PC-9 (cell line): ENCODE measurements at regions not wholly inside any gene's neighbourhood (a gene's known extent, or its start where the extent isn't known, plus 50 kb on each side); places are given as distances from the start of the nearest gene placed in this dataset.

Experiments
- BruUV-seq: library from RNA; stranded (reverse); fragments of 400-500 nt; replicated peaks from 2 replicates; lab custom pipeline; 2021; lab: Mats Ljungman, UMichigan
- CTCF ChIA-PET: fragments of 300-600 bp; sonication (Branson Sonifier 250); formaldehyde crosslinking; loops from one replicate; lab custom pipeline; 2022; ENCODE audit warnings: antibody characterized with exemption; lab: Charles Lee
- POLR2A ChIA-PET: fragments of 300-600 bp; sonication (Branson Sonifier 250); formaldehyde crosslinking; loops from one replicate; lab custom pipeline; 2022; ENCODE audit warnings: antibody characterized with exemption; ENCODE audit not compliant: unreplicated experiment; lab: Charles Lee
- DNase-seq, 2 experiments: peaks; one replicate each; pipeline versions ENCODE4 v3.0.0 to v3.0.0-alpha.2; 2015 to 2022; ENCODE audit warnings: mixed read lengths in 1 of 2
- H2AFZ ChIP-seq: fragments of 200-600 bp; sonication (generic); 2 replicates; pipeline ENCODE4 v1.8.1; 2017; ENCODE audit warnings: antibody characterized with exemption
- H3F3A ChIP-seq: fragments of 200-600 bp; sonication (generic); 2 replicates; pipeline ENCODE4 v1.8.1; 2017; ENCODE audit warnings: antibody characterized with exemption, mild to moderate bottlenecking, low read depth; ENCODE audit not compliant: insufficient read depth
- H3K27ac ChIP-seq: fragments of 200-600 bp; sonication (generic); 2 replicates; pipeline ENCODE4 v1.6.1; 2016; ENCODE audit warnings: mixed run types
- H3K27me3 ChIP-seq: fragments of 200-600 bp; sonication (generic); 2 replicates; pipeline ENCODE4 v1.6.1; 2016; ENCODE audit warnings: low read depth, mixed run types; ENCODE audit not compliant: insufficient read depth
- H3K36me3 ChIP-seq: fragments of 200-600 bp; sonication (generic); 2 replicates; pipeline ENCODE4 v1.6.1; 2016; ENCODE audit warnings: low read depth, mixed run types
- H3K4me1 ChIP-seq: fragments of 200-600 bp; sonication (generic); replicated peaks from 2 replicates; pipeline ENCODE4 v1.6.1; 2016; ENCODE audit warnings: mixed run types; ENCODE audit not compliant: insufficient read depth
- H3K4me2 ChIP-seq: fragments of 200-600 bp; sonication (generic); 2 replicates; pipeline ENCODE4 v1.6.1; 2017; ENCODE audit warnings: mixed run types
- H3K4me3 ChIP-seq: fragments of 200-600 bp; sonication (generic); 2 replicates; pipeline ENCODE4 v1.6.1; 2016; ENCODE audit warnings: mixed run types
- H3K79me2 ChIP-seq: fragments of 200-600 bp; sonication (generic); 2 replicates; pipeline ENCODE4 v1.6.1; 2017; ENCODE audit warnings: low read depth, mixed run types
- H3K9me2 ChIP-seq: fragments of 200-600 bp; sonication (generic); 2 replicates; pipeline ENCODE4 v1.8.1; 2017; ENCODE audit warnings: mild to moderate bottlenecking; ENCODE audit not compliant: insufficient read depth
- H3K9me3 ChIP-seq: fragments of 200-600 bp; sonication (generic); 2 replicates; pipeline ENCODE4 v1.8.1; 2016; ENCODE audit warnings: low read depth; ENCODE audit not compliant: insufficient read depth
- H4K20me1 ChIP-seq: fragments of 200-600 bp; sonication (generic); 2 replicates; pipeline ENCODE4 v1.8.1; 2017; ENCODE audit not compliant: insufficient read depth
- CTCF ChIP-seq: fragments of 200-600 bp; sonication (generic); conservative IDR thresholded peaks from 2 replicates; pipeline ENCODE4 v1.6.1; 2017; ENCODE audit warnings: mixed run types, antibody characterized with exemption, mild to moderate bottlenecking, moderate library complexity
- EZH2 ChIP-seq: fragments of 200-600 bp; sonication (generic); IDR thresholded peaks from 2 replicates; pipeline ENCODE4 v1.8.0; 2017; ENCODE audit warnings: antibody characterized with exemption, low read depth
- intact Hi-C: fragments of 100-400 bp; cut with micrococcal nuclease; formaldehyde crosslinking; loops from one replicate; pipeline ENCODE4 v1.10.0; 2022; ENCODE audit not compliant: unreplicated experiment

GRCh38 chr13:40103864-40104263, 448.4 kb downstream of the COG6 start:
- Histone ChIP-seq H3K4me1 (peaks cover 3% of the 10 kb centered on the region), H3F3A (peaks cover 7% of the 10 kb centered on the region; the same call in 1 of the 2 replicates), H3K36me3 (no peaks in the 10 kb centered on the region), H2AFZ (no peak overlapping the region), H3K4me2 (no peak overlapping the region), H3K9me2 (no peaks in the 10 kb centered on the region), H3K79me2 (no peaks in the 10 kb centered on the region), H3K4me3 (no peak overlapping the region), H3K27me3 (no peaks in the 10 kb centered on the region), H3K9me3 (no peaks in the 10 kb centered on the region), H4K20me1 (no peaks in the 10 kb centered on the region), H3K27ac (no peak overlapping the region)
- ChIA-PET POLR2A (no interaction called here), CTCF (no interaction called here)
- intact Hi-C loops, result no loop called here
- TF ChIP-seq CTCF (no peak), EZH2 (no peak)
- DNase-seq, result no peak
- no TSS peak for BruUV-seq

DNA sequence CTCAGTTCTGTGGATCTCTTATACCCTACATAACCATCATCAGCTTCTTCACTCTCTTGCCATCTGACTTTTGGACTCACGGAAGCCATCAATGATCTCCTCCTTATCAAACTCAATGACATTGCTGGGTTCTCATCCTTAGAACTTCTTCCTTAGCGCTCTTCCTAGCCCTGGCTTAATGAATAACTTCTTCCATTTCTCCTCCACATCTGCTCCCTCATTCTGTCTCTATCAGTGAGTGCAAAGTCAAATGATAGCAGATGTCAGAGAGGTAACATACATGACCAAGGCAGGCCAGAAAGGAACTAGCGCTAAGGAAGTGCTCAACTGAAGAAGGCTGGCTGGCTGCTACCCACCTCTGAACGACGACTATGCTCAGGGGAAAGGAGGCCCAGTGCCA, 449.8 kb downstream of the COG6 start:
- Histone ChIP-seq H3K9me2 (no peaks in the 10 kb centered on the region), H3K9me3 (no peaks in the 10 kb centered on the region), H3F3A (peaks cover 19% of the 10 kb centered on the region), H4K20me1 (no peaks in the 10 kb centered on the region), H3K79me2 (no peaks in the 10 kb centered on the region), H3K4me2 (no peak overlapping the region), H3K27ac (no peak overlapping the region), H3K36me3 (no peaks in the 10 kb centered on the region), H3K4me3 (no peak overlapping the region), H2AFZ (no peak overlapping the region), H3K4me1 (peaks cover 14% of the 10 kb centered on the region), H3K27me3 (no peaks in the 10 kb centered on the region)
- POLR2A ChIA-PET, result no interaction called here
- TF ChIP-seq EZH2 (no peak), CTCF (no peak)
- intact Hi-C loops, result no loop called here
- CTCF ChIA-PET, result no interaction called here
- BruUV-seq, result no TSS peak
- DNase-seq, result no peak

DNA sequence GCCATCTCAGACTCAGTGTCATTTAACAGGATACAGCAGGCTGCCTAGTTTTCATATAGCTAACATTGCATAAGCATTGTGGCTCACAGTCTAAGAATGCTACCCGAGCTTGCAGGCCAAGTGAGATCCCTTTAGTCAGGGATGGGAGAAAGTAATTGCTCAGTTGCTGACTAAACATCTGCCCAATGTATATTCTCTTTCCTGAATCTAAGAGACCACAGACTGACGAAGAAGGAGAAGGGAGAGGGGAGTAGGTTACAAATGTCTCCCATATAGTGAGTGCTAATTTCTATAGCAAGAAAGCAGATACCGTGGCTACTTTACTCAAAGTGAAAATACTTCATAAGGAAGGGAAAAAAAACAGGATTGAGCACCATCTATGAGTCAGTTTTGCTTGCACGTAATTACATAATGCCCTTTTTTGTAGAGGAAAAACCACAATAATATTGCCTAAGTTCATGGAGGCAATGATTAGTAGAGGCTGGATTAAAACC, 453.9 kb downstream of the COG6 start:
- ChIA-PET CTCF (interaction anchor here (0.5 kb wide), 1 partner anchor 333 kb away, joined by 3 read pairs; no protein-coding TSS in a partner anchor), POLR2A (no interaction called here)
- no TSS peak for BruUV-seq
- peak; percentile 38 to 87 for DNase-seq
- H3K4me3 ChIP-seq, result peak overlapping the region; percentile 41; the same call in 1 of the 2 replicates
- intact Hi-C loops, result no loop called here
- peaks cover 22% of the 10 kb centered on the region for H3F3A ChIP-seq
- H3K4me2 ChIP-seq, result peak overlapping the region; percentile 76
- no peaks in the 10 kb centered on the region for H4K20me1 ChIP-seq
- H3K36me3 ChIP-seq, result no peaks in the 10 kb centered on the region
- H3K79me2 ChIP-seq, result no peaks in the 10 kb centered on the region
- no peaks in the 10 kb centered on the region for H3K27me3 ChIP-seq
- TF ChIP-seq CTCF (no peak), EZH2 (no peak)
- no peaks in the 10 kb centered on the region for H3K9me2 ChIP-seq
- H2AFZ ChIP-seq, result no peak overlapping the region
- peaks cover 17% of the 10 kb centered on the region for H3K4me1 ChIP-seq
- no peaks in the 10 kb centered on the region for H3K9me3 ChIP-seq
- peak overlapping the region; percentile 81 for H3K27ac ChIP-seq
